PC-3 (cell line): ENCODE measurements at regions not wholly inside any gene's neighbourhood (a gene's known extent, or its start where the extent isn't known, plus 50 kb on each side); places are given as distances from the start of the nearest gene placed in this dataset.

Experiments used
- ATAC-seq: fragments of 200-7000 bp; cut with Tn5 transposase; 2 replicates; pipeline ENCODE4 v1.9.1; 2020; ENCODE audit warnings: mild to moderate bottlenecking, moderate library complexity
- BruUV-seq: library from RNA; stranded (reverse); fragments of 400-500 nt; replicated peaks from 2 replicates; lab custom pipeline; 2021; lab: Mats Ljungman, UMichigan
- CTCF ChIA-PET: fragments of 300-600 bp; sonication (Branson Sonifier 250); formaldehyde crosslinking; loops from one replicate; lab custom pipeline; 2022; ENCODE audit warnings: antibody characterized with exemption; lab: Charles Lee
- POLR2A ChIA-PET: fragments of 300-600 bp; sonication (Branson Sonifier 250); formaldehyde crosslinking; loops from one replicate; lab custom pipeline; 2022; ENCODE audit warnings: antibody characterized with exemption; ENCODE audit not compliant: unreplicated experiment; lab: Charles Lee
- DNase-seq: peaks from one replicate; pipeline ENCODE4 v3.0.0-alpha.2; 2015
- H2AFZ ChIP-seq: fragments of 300-600 bp; sonication (generic); 2 replicates; pipeline ENCODE4 v1.6.0; 2016; ENCODE audit warnings: antibody characterized with exemption, low read length
- H3F3A ChIP-seq: fragments of 300-600 bp; sonication (generic); one replicate; pipeline ENCODE4 v1.6.0; 2017; ENCODE audit warnings: antibody characterized with exemption, low read length, control low read depth, mild to moderate bottlenecking; ENCODE audit not compliant: unreplicated experiment
- H3K27ac ChIP-seq: fragments of 300-600 bp; sonication (generic); 2 replicates; pipeline ENCODE4 v1.5.1; 2016; ENCODE audit warnings: mild to moderate bottlenecking, low read length
- H3K27me3 ChIP-seq: fragments of 300-600 bp; sonication (generic); 2 replicates; pipeline ENCODE4 v1.6.1; 2016; ENCODE audit warnings: low read length, mixed read lengths
- H3K36me3 ChIP-seq: fragments of 300-600 bp; sonication (generic); 2 replicates; pipeline ENCODE4 v1.6.1; 2016; ENCODE audit warnings: low read depth, mixed run types, low read length, mixed read lengths
- H3K4me1 ChIP-seq: fragments of 300-600 bp; sonication (generic); 2 replicates; pipeline ENCODE4 v1.5.1; 2016; ENCODE audit warnings: low read length; ENCODE audit not compliant: insufficient read depth
- H3K4me2 ChIP-seq: fragments of 300-600 bp; sonication (generic); 2 replicates; pipeline ENCODE4 v1.6.0; 2016; ENCODE audit warnings: low read length
- H3K4me3 ChIP-seq: fragments of 300-600 bp; sonication (generic); 2 replicates; pipeline ENCODE4 v1.5.1; 2016; ENCODE audit warnings: mild to moderate bottlenecking, low read length, mixed read lengths
- H3K79me2 ChIP-seq: fragments of 300-600 bp; sonication (generic); 2 replicates; pipeline ENCODE4 v1.6.1; 2017; ENCODE audit warnings: low read length, mixed read lengths
- H3K9ac ChIP-seq: fragments of 300-600 bp; sonication (generic); 2 replicates; pipeline ENCODE4 v1.6.0; 2016; ENCODE audit warnings: mild to moderate bottlenecking, low read length
- H3K9me2 ChIP-seq: fragments of 300-600 bp; sonication (generic); replicated peaks from 2 replicates; pipeline ENCODE4 v1.6.1; 2016; ENCODE audit warnings: mixed run types, low read length, mixed read lengths
- H3K9me3 ChIP-seq: fragments of 300-600 bp; sonication (generic); 2 replicates; pipeline ENCODE4 v1.6.1; 2016; ENCODE audit warnings: low read length, mixed read lengths
- H4K20me1 ChIP-seq: fragments of 300-600 bp; sonication (generic); 2 replicates; pipeline ENCODE4 v1.6.1; 2016; ENCODE audit warnings: low read length, mixed read lengths
- EZH2 ChIP-seq: fragments of 300-600 bp; sonication (generic); IDR thresholded peaks from one replicate; pipeline ENCODE4 v1.6.1; 2017; ENCODE audit warnings: antibody characterized with exemption, mild to moderate bottlenecking, low read length; ENCODE audit not compliant: unreplicated experiment
- EZH2phosphoT487 ChIP-seq: fragments of 300-600 bp; sonication (generic); IDR thresholded peaks from 2 replicates; pipeline ENCODE4 v1.6.1; 2018; ENCODE audit warnings: mild to moderate bottlenecking, antibody characterized with exemption, low read length, borderline replicate concordance
- intact Hi-C: fragments of 100-400 bp; cut with micrococcal nuclease; formaldehyde crosslinking; loops from 2 replicates; pipeline ENCODE4 v1.9.0; 2023
- TF ChIP-seq, protein P1 (sequence below): fragments of 300-600 bp; sonication (generic); conservative IDR thresholded peaks from 2 replicates; pipeline ENCODE4 v1.5.1; 2017; ENCODE audit warnings: antibody characterized with exemption, low read depth, mild to moderate bottlenecking, low read length

DNA sequence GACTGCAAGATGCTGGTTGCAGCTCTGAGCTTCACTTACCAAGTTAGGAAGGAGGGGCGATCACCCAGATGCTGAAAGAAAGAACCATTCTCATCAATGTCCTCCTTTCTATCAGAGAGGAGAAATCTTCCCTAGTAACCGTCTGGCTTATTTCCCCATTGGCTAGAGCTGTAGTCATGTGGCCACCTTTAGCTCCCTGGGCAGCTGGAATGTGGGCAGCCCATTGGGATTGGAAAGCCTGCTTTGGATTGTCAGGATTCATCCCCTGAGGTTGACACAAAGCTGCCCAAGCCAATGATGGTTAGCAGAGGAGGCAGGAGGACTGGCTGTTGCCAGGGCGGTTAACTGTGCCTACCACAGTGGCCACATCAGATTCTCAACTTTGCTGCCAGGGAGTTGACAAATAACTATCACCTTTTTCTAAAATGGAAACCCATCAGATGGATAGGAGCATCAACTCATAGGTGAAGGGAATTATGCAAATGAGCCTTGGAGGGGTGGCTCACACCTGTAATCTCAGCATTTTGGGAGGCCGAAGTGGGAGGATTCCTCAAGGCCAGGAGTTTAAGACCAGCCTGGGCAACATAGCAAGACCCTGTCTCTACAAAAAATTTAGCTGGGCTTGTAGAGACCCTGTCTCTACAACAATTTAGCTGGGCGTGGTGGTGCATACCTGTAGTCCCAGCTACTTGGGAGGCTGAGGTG, 206.4 kb upstream of the GALNT17 start:
- no peaks in the 10 kb centered on the region for H3K36me3 ChIP-seq
- no peaks in the 10 kb centered on the region for H3K9me3 ChIP-seq
- no peak overlapping the region for H2AFZ ChIP-seq
- no peaks in the 10 kb centered on the region for H3K27me3 ChIP-seq
- no TSS peak for BruUV-seq
- no peaks in the 10 kb centered on the region for H3K79me2 ChIP-seq
- H3K9ac ChIP-seq, result no peak overlapping the region
- no peaks in the 10 kb centered on the region for H3K4me1 ChIP-seq
- ATAC-seq (no peak), DNase-seq (no peak)
- ChIA-PET POLR2A (no interaction called here), CTCF (no interaction called here)
- no peak overlapping the region for H3K27ac ChIP-seq
- intact Hi-C loops, result no loop called here
- H3F3A ChIP-seq, result no peaks in the 10 kb centered on the region
- TF ChIP-seq EZH2 (no peak), EZH2phosphoT487 (no peak)
- TF ChIP-seq, protein P1, sequence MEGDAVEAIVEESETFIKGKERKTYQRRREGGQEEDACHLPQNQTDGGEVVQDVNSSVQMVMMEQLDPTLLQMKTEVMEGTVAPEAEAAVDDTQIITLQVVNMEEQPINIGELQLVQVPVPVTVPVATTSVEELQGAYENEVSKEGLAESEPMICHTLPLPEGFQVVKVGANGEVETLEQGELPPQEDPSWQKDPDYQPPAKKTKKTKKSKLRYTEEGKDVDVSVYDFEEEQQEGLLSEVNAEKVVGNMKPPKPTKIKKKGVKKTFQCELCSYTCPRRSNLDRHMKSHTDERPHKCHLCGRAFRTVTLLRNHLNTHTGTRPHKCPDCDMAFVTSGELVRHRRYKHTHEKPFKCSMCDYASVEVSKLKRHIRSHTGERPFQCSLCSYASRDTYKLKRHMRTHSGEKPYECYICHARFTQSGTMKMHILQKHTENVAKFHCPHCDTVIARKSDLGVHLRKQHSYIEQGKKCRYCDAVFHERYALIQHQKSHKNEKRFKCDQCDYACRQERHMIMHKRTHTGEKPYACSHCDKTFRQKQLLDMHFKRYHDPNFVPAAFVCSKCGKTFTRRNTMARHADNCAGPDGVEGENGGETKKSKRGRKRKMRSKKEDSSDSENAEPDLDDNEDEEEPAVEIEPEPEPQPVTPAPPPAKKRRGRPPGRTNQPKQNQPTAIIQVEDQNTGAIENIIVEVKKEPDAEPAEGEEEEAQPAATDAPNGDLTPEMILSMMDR, result no peak
- H3K9me2 ChIP-seq, result no peaks in the 10 kb centered on the region
- H3K4me2 ChIP-seq, result no peak overlapping the region
- H3K4me3 ChIP-seq, result no peak overlapping the region
- H4K20me1 ChIP-seq, result no peaks in the 10 kb centered on the region

DNA sequence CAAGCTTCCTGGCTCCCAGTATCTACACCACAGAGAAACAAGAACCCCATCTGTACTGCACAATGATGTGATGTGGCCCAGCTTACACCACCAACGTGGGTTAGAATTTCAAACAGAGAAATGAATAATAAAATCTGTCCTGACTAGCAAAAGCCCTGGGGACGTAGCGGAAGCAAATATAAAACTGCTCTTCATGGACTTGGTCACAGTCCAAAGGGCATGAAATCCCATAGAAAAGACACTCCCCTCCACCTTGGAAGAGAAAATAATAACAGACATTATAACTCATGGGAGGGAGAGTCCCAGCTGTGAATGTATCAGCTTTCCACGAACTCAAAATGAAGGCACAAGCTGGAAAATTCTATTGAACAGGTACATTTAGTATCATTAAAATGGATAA, 205.3 kb upstream of the GALNT17 start:
- no TSS peak for BruUV-seq
- DNase-seq (no peak), ATAC-seq (no peak)
- Histone ChIP-seq H3F3A (no peaks in the 10 kb centered on the region), H3K79me2 (no peaks in the 10 kb centered on the region), H3K4me2 (no peak overlapping the region), H3K9ac (no peak overlapping the region), H3K36me3 (no peaks in the 10 kb centered on the region), H3K27me3 (no peaks in the 10 kb centered on the region), H3K4me3 (no peak overlapping the region), H3K9me2 (no peaks in the 10 kb centered on the region), H4K20me1 (no peaks in the 10 kb centered on the region), H3K9me3 (no peaks in the 10 kb centered on the region), H3K27ac (no peak overlapping the region), H3K4me1 (no peaks in the 10 kb centered on the region), H2AFZ (no peak overlapping the region)
- intact Hi-C loops, result no loop called here
- TF ChIP-seq, protein P1, result no peak
- no peak for TF ChIP-seq EZH2phosphoT487
- no peak for TF ChIP-seq EZH2
- POLR2A ChIA-PET, result no interaction called here
- CTCF ChIA-PET, result no interaction called here

DNA sequence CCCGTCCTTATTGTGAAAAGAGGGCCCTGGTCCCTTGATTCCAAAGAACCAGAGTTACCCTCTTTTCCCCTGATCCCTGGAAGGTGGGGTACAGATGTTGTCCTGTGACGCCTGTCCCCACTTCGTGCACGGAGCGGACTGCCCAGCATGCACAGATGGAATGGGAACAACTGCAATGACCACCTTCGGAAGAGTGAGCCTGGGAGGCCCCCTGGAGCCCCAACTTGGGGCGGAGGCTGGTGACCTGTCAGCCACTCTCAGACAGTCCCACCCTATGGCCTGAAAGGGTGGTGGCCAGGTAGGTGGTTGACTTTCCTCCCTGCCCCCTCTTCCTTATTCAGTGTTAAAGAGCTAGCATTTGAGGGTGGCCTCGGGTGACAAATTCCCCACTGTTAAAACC, 196.6 kb upstream of the GALNT17 start:
- TF ChIP-seq, protein P1, result no peak
- TF ChIP-seq EZH2phosphoT487, result no peak
- TF ChIP-seq EZH2, result no peak
- no TSS peak for BruUV-seq
- ATAC-seq (no peak), DNase-seq (no peak)
- intact Hi-C loops, result no loop called here
- no peak overlapping the region for H3K4me3 ChIP-seq
- no peaks in the 10 kb centered on the region for H4K20me1 ChIP-seq
- ChIA-PET CTCF (no interaction called here), POLR2A (no interaction called here)
- no peaks in the 10 kb centered on the region for H3K27me3 ChIP-seq
- H3K79me2 ChIP-seq, result no peaks in the 10 kb centered on the region
- H3K9ac ChIP-seq, result no peak overlapping the region
- no peaks in the 10 kb centered on the region for H3F3A ChIP-seq
- no peak overlapping the region for H3K4me2 ChIP-seq
- H2AFZ ChIP-seq, result no peak overlapping the region
- no peaks in the 10 kb centered on the region for H3K36me3 ChIP-seq
- H3K9me3 ChIP-seq, result 0 out of 2 replicates have a peak, but pooled peaks cover 8% of the 10 kb centered on the region
- no peak overlapping the region for H3K27ac ChIP-seq
- no peaks in the 10 kb centered on the region for H3K4me1 ChIP-seq
- no peaks in the 10 kb centered on the region for H3K9me2 ChIP-seq
